HCT116 (cell line): ENCODE measurements at regions not wholly inside any gene's neighbourhood (a gene's known extent, or its start where the extent isn't known, plus 50 kb on each side); places are given as distances from the start of the nearest gene placed in this dataset.
"Not testable (repeated sequence)": the region's sequence is repeated elsewhere in the genome, so short reads cannot be mapped to it uniquely, and the experiment has no call there.

Experiments
- ATAC-seq: fragments of 200-7000 bp; cut with Tn5 transposase; 2 replicates; pipeline ENCODE4 v1.9.1; 2020; ENCODE audit warnings: mild to moderate bottlenecking, moderate library complexity
- BruUV-seq: library from RNA; stranded (reverse); fragments of 400-500 nt; replicated peaks from 2 replicates; lab custom pipeline; 2021; lab: Mats Ljungman, UMichigan
- CTCF ChIA-PET: fragments of 300-600 bp; sonication (Branson Sonifier 250); formaldehyde crosslinking; loops from one replicate; lab custom pipeline; 2021; ENCODE audit warnings: antibody characterized with exemption; lab: Charles Lee
- POLR2A ChIA-PET: fragments of 300-600, 350-600 bp; sonication (Branson Sonifier 250); formaldehyde crosslinking; loops from one replicate; lab custom pipeline; 2021; ENCODE audit warnings: antibody characterized with exemption; lab: Charles Lee
- RAD21 ChIA-PET, 2 experiments: fragments of 300-600 bp; sonication (Branson Sonifier 250); formaldehyde crosslinking; loops; one replicate each; lab custom pipeline; 2023; ENCODE audit warnings: low total read pairs in 2 of 2; ENCODE audit not compliant: uncharacterized antibody in 2 of 2, unreplicated experiment in 2 of 2, low non-redundant PET in 1 of 2; lab: Charles Lee
- DNase-seq: peaks from one replicate; pipeline ENCODE4 v3.0.0-alpha.2; 2010; ENCODE audit warnings: low read depth, low spot score
- H2AFZ ChIP-seq: fragments of 200-600 bp; shearing (Covaris generic), sonication (generic); 2 replicates; pipeline ENCODE4 v1.6.1; 2017; ENCODE audit warnings: low read depth, mixed run types, mixed read lengths, antibody characterized with exemption, low read length; ENCODE audit not compliant: poor library complexity, severe bottlenecking
- H3K27ac ChIP-seq: 2 replicates; pipeline ENCODE4 v1.5.1; 2012; ENCODE audit warnings: low read depth, low read length
- H3K27me3 ChIP-seq: fragments of 200-600 bp; sonication (generic); 2 replicates; pipeline ENCODE4 v1.6.1; 2016; ENCODE audit warnings: mixed run types, low read length, mixed read lengths; ENCODE audit not compliant: insufficient read depth
- H3K36me3 ChIP-seq, 2 experiments: fragments of 200-500 bp in 1 of 2; fragments of 200-600 bp in 1 of 2; sonication (Bioruptor generic) in 1 of 2; sonication (generic) in 1 of 2; 2 replicates each; pipeline versions ENCODE4 v1.5.1 to v1.6.1; 2014 to 2016; ENCODE audit warnings: low read length in 2 of 2, inconsistent platforms in 1 of 2, mixed read lengths in 1 of 2, mixed run types in 1 of 2; ENCODE audit not compliant: insufficient read depth in 2 of 2, control insufficient read depth in 1 of 2
- H3K4me1 ChIP-seq, 2 experiments: fragments of 200-600 bp in 1 of 2; sonication (generic) in 1 of 2; 2 replicates each; pipeline versions ENCODE4 v1.5.1 to v1.6.1; 2012 to 2017; ENCODE audit warnings: low read length in 2 of 2, inconsistent platforms in 1 of 2, mild to moderate bottlenecking in 1 of 2, mixed read lengths in 1 of 2, mixed run types in 1 of 2, moderate library complexity in 1 of 2; ENCODE audit not compliant: insufficient read depth in 2 of 2, control insufficient read depth in 1 of 2
- H3K4me2 ChIP-seq: fragments of 200-600 bp; sonication (generic); 2 replicates; pipeline ENCODE4 v1.6.1; 2017; ENCODE audit warnings: mixed run types, low read length, mixed read lengths
- H3K4me3 ChIP-seq, 2 experiments: fragments of 200-600 bp in 1 of 2; sonication (generic) in 1 of 2; replicated peaks in 1 of 2; 2 replicates each; pipeline ENCODE4 v1.5.1; 2011 to 2016; ENCODE audit warnings: low read length in 2 of 2, control low read depth in 1 of 2, low read depth in 1 of 2, mild to moderate bottlenecking in 1 of 2, mixed read lengths in 1 of 2, mixed run types in 1 of 2
- H3K79me2 ChIP-seq: fragments of 200-600 bp; sonication (generic); 2 replicates; pipeline ENCODE4 v1.6.1; 2017; ENCODE audit warnings: mild to moderate bottlenecking, mixed run types, low read length, moderate library complexity, mixed read lengths; ENCODE audit not compliant: insufficient read depth
- H3K9ac ChIP-seq: fragments of 200-600 bp; sonication (generic); 2 replicates; pipeline ENCODE4 v1.6.1; 2016; ENCODE audit warnings: low read length, mixed read lengths
- H3K9me2 ChIP-seq: fragments of 200-600 bp; sonication (generic), shearing (Covaris generic); 2 replicates; pipeline ENCODE4 v1.6.1; 2017; ENCODE audit warnings: mixed run types, mild to moderate bottlenecking, moderate library complexity; ENCODE audit not compliant: insufficient read depth
- H3K9me3 ChIP-seq, 2 experiments: fragments of 200-500 bp in 1 of 2; fragments of 200-600 bp in 1 of 2; sonication (Bioruptor generic) in 1 of 2; sonication (generic) in 1 of 2; 2 replicates each; pipeline ENCODE4 v1.6.1; 2014 to 2017; ENCODE audit warnings: low read length in 2 of 2, mixed read lengths in 2 of 2, inconsistent platforms in 1 of 2, low read depth in 1 of 2, mild to moderate bottlenecking in 1 of 2, mixed run types in 1 of 2, moderate library complexity in 1 of 2; ENCODE audit not compliant: control insufficient read depth in 1 of 2, insufficient read depth in 1 of 2
- H4K20me1 ChIP-seq: fragments of 200-600 bp; sonication (generic), shearing (Covaris generic); 2 replicates; pipeline ENCODE4 v1.6.1; 2017; ENCODE audit warnings: mixed run types, mild to moderate bottlenecking, moderate library complexity; ENCODE audit not compliant: insufficient read depth
- CBX3 ChIP-seq: IDR thresholded peaks from 2 replicates; pipeline ENCODE4 v1.6.1; 2012; ENCODE audit warnings: low read depth
- CEBPB ChIP-seq: IDR thresholded peaks from 2 replicates; pipeline ENCODE4 v1.6.1; 2012; ENCODE audit warnings: low read depth
- CTCF ChIP-seq, 3 experiments: fragments of 200-600 bp in 1 of 3; sonication (generic) in 1 of 3; IDR thresholded peaks in 2 of 3; conservative IDR thresholded peaks in 1 of 3; 2 replicates each; pipeline ENCODE4 v1.5.1; 2012 to 2017; ENCODE audit warnings: low read depth in 2 of 3, low read length in 2 of 3, antibody characterized with exemption in 1 of 3, borderline replicate concordance in 1 of 3, control low read depth in 1 of 3, mild to moderate bottlenecking in 1 of 3, mixed read lengths in 1 of 3, mixed run types in 1 of 3, moderate library complexity in 1 of 3; ENCODE audit not compliant: insufficient read depth in 1 of 3
- ELF1 ChIP-seq: IDR thresholded peaks from 2 replicates; pipeline ENCODE4 v1.6.1; 2012; ENCODE audit warnings: low read depth, borderline replicate concordance
- POLR2A ChIP-seq: IDR thresholded peaks from 2 replicates; pipeline ENCODE4 v1.7.0; 2011; ENCODE audit warnings: borderline replicate concordance; ENCODE audit not compliant: insufficient read depth, insufficient read length; ENCODE audit errors: extremely low read depth
- ZFX ChIP-seq: fragments of 450-650 bp; IDR thresholded peaks from 2 replicates; pipeline ENCODE4 v1.6.1; 2017
- intact Hi-C: fragments of 100-400 bp; cut with micrococcal nuclease; formaldehyde crosslinking; loops from 2 replicates; pipeline ENCODE4 v1.10.0; 2022

- Histone ChIP-seq H3K79me2 (no peaks in the 10 kb centered on the region), H2AFZ (no peak overlapping the region), H3K9me2 (no peaks in the 10 kb centered on the region), H3K4me2 (no peak overlapping the region), H3K27me3 (no peaks in the 10 kb centered on the region), H3K4me3 (no peak overlapping the region), H3K36me3 (no peaks in the 10 kb centered on the region), H3K9ac (no peak overlapping the region), H3K9me3 (no peaks in the 10 kb centered on the region), H3K4me1 (no peaks in the 10 kb centered on the region), H3K27ac (no peak overlapping the region), H4K20me1 (no peaks in the 10 kb centered on the region)
- no TSS peak for BruUV-seq
- ChIA-PET RAD21 (no interaction called here), POLR2A (no interaction called here), CTCF (no interaction called here)
- DNase-seq (no peak), ATAC-seq (no peak)
- intact Hi-C loops, result no loop called here
- TF ChIP-seq CEBPB (no peak), ELF1 (no peak), ZFX (no peak)
Measured at GRCh38 chr5:124962735-124963134, 216.3 kb upstream of the ZNF608 start.

- ATAC-seq (no peak), DNase-seq (no peak)
- Histone ChIP-seq H3K4me2 (no peak overlapping the region), H3K27me3 (no peaks in the 10 kb centered on the region), H3K36me3 (no peaks in the 10 kb centered on the region), H3K4me3 (no peak overlapping the region), H3K9me2 (no peaks in the 10 kb centered on the region), H3K4me1 (no peaks in the 10 kb centered on the region), H4K20me1 (no peaks in the 10 kb centered on the region), H3K9ac (no peak overlapping the region), H3K27ac (no peak overlapping the region), H3K9me3 (no peaks in the 10 kb centered on the region), H3K79me2 (no peaks in the 10 kb centered on the region), H2AFZ (no peak overlapping the region)
- POLR2A ChIA-PET, result no interaction called here
- TF ChIP-seq POLR2A (no peak), CTCF (IDR thresholded peaks at IDR 0.05 in 2 of 3, conservative IDR thresholded peaks at IDR 0.05 in 1 of 3; ENCODE audit: borderline replicate concordance in 1 of 3, insufficient read depth in 1 of 3, low read depth in 2 of 3, low read length in 2 of 3) (no peak), CBX3 (no peak), CEBPB (no peak)
- intact Hi-C loops, result no loop called here
- CTCF ChIA-PET, result no interaction called here
- RAD21 ChIA-PET, result interaction anchor here in 1 of 2 experiments (0.6 kb wide), 1 partner anchor 1026 kb away, joined by 4 read pairs; no protein-coding TSS in a partner anchor
- no TSS peak for BruUV-seq
Measured at GRCh38 chr5:124963236-124963919, 216.9 kb upstream of the ZNF608 start.

GRCh38 chr5:124966741-124967140 lies 220.3 kb upstream of the ZNF608 start:
- H2AFZ ChIP-seq, H3K9me2 ChIP-seq, H3K79me2 ChIP-seq, intact Hi-C loops, POLR2A ChIA-PET, H3K9me3 ChIP-seq, DNase-seq, ATAC-seq, H3K4me3 ChIP-seq, H3K9ac ChIP-seq, H3K4me2 ChIP-seq, H3K27me3 ChIP-seq, CTCF ChIA-PET, H3K36me3 ChIP-seq, RAD21 ChIA-PET, BruUV-seq, H4K20me1 ChIP-seq, H3K4me1 ChIP-seq, H3K27ac ChIP-seq: not testable (repeated sequence)
